ENCODE measurements at regions not wholly inside any gene's neighbourhood (a gene's known extent, or its start where the extent isn't known, plus 50 kb on each side); places are given as distances from the start of the nearest gene placed in this dataset.

GRCh38 chr17:56009795-56010651 is 143.3 kb upstream of the ANKFN1 start:
- no peak for DNase-seq

GRCh38 chr17:56011406-56012131 is 141.7 kb upstream of the ANKFN1 start:
- no peak for DNase-seq

GRCh38 chr17:56018211-56018610 is 135.1 kb upstream of the ANKFN1 start:
- DNase-seq = no peak

DNA sequence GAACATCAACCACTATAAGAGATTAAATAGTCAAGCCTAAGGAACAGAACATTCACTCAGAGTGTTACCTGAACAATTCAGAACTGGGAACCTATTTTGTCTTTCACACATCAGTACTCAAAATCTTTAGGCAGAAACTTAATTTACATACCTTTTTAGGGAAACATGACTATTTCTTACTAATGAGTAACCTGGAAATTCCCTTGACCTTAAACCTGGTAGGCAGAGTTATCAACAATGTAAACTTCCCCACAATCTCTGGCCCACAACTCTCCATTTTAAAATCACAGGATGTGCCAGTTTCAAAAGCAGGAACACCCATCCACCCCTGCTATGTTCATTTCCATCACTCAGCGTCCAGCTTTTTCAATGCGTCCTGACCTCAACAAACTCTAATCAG is 132.9 kb upstream of the ANKFN1 start:
- DNase-seq = no peak

- DNase-seq = no peak
Observed at GRCh38 chr17:56021681-56022190, 131.5 kb upstream of the ANKFN1 start.

GRCh38 chr17:56023851-56024250 is 129.4 kb upstream of the ANKFN1 start:
- DNase-seq = no peak

DNA sequence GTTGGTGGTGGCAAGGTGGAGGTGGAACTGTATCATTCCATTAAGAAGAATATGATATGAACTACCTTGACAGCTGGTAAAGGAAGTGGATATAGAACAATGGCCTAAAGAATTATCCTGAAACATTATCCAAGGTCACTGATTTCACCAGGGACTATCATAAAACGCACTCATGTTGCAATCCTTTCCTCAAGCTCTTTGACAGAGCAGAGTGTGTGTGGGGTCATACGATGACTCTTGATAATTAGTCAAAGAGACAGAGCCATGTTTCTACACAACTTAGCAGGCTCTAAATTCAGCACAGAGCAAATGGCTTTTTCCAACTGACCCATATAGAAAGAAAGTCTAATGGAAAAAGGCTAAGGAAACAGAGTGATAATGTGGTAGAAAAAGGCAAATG is 126.4 kb upstream of the ANKFN1 start:
- DNase-seq = no peak

- no peak for DNase-seq
Observed at GRCh38 chr17:56028837-56029236, 124.4 kb upstream of the ANKFN1 start.

- no peak for DNase-seq
Observed at GRCh38 chr17:56030009-56030624, 123.2 kb upstream of the ANKFN1 start.

DNA sequence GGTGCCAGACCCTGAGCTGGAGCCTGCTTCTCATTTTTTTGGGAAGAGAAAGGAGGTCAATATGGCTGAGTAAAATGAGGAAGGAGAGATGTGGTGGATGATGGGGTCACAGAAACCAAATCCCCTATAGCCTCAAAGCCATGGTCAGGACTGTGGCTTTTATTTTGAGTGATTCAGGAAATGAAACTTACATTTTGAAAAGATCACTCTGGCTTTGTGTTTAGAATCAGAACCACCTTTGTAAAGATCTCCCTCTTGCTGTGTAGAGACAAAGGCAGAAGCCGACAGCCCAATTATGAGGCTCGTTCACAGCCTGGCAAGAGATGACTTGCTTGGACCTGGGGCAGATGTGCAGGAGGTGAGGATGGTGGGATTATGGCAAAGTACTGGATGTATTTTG is 121.6 kb upstream of the ANKFN1 start:
- no peak for DNase-seq

DNA sequence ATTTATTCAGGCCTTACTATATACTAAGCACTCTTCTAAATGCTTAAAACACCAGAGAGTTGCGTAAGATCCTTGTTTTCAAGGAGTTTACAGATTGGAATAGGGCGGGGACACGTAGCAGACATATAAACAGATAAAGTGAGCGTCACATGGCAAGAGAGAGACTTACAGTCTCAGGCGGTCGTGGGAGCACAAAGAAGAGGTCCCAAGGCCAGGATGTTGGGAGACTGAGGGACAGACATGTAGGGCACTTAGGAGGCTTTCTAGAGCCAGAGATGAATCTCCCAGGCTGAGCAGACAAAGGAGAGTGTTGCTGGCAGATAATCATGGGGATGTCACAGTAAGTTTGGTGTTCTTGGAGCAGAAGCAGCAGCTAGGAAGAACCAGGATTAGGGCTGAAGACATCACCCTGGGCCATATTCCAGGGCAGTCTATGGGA is 119.1 kb upstream of the ANKFN1 start:
- no peak for DNase-seq

DNA sequence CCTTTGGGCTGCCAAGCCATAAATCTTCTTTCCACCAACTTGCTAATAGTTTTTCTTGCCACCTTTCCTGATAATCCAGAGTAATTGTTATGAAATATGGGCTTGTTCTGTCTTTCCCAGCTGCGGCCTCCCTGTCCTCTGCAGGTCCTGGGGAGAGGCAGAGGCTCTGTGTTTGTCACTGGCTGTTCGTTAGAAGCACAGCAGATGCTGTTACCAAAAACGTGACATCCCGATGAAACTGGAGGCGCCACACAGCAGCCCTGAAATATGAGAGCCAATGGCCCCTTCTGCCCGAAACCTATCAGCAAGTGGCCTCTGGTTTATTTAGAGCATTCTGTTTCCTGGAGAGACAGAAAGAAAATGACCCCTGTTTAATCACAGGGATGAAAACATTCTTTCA is 115.1 kb upstream of the ANKFN1 start:
- no peak for DNase-seq

DNA sequence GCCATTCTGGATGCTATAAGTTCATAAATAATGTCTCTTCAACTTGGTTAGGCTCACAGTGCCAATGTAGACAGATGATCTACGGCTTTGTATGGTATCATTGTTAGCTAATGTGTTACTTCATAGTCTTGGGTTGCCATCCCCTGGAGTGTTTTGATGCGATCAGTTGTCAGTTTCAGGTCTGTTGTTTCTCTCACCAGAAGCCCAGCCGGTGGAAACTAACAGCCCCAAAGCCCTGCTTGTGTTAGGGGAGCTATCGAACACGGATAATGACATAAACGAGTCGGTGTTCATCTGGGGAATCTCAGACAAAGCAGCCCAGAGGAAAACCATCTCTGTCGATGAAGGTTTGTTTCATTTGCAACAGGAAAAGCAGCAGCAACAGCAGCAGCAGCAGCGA is 107.4 kb upstream of the ANKFN1 start:
- DNase-seq = no peak

DNA sequence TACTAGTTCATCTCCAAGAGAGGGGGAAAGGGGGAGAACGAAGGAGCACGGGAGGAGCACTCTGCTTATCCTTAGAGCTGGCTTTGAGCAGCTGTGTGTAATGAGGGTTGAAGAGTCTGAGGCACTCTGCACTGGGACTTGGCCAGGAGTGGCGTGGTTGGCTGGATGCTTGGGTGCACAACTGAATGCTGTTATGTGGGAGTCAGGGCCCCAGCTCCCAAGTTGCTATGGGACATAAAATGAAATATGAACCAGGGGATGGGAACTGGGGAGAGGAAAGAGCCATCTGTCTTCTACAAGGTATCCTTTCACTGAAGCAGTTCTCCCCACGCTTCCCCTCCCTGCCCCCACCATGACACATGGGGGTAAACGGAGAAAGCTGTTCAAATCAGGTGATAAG is 105.9 kb upstream of the ANKFN1 start:
- no peak for DNase-seq

- DNase-seq = no peak
Observed at GRCh38 chr17:56057869-56058268, 95.4 kb upstream of the ANKFN1 start.

GRCh38 chr17:56064506-56064905 is 88.8 kb upstream of the ANKFN1 start:
- DNase-seq = no peak

GRCh38 chr17:56074361-56074890 is 78.8 kb upstream of the ANKFN1 start:
- DNase-seq = no peak

GRCh38 chr17:56076980-56077379 is 76.3 kb upstream of the ANKFN1 start:
- DNase-seq = no peak

GRCh38 chr17:56083475-56083874 is 69.8 kb upstream of the ANKFN1 start:
- DNase-seq = no peak

DNA sequence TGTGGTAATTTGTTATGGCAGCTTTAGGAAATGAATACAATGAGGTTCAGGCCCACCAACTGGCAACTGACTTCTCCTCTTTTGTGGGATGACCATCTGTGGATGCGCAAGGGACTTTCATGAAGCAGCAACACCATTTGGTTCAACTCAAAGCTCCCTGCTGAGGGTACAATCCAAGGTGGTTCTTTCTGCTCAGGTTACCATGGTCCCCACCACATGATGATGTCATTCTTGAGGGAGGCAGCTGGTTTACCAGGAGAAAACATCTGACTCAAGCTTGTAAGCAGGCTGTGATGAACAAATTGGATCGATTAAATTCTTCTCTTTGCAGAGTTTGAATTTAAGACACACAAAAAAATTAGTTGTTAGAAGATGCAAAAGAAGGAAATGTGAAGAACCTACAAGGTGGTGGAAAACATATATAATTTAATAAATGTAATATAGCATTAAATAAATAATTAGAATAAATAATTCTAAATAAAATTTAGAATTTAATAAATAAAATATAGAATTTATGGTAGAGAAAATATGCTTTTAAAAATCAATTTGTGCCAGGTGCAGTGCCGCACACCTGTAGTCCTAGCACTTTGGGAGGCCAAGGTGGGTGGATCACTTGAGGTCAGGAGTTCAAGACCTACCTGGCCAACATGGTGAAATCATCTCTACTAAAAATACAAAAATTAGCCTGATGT is 67.6 kb upstream of the ANKFN1 start:
- no peak for DNase-seq

- DNase-seq = no peak
Observed at GRCh38 chr17:56087199-56087598, 66.1 kb upstream of the ANKFN1 start.

DNA sequence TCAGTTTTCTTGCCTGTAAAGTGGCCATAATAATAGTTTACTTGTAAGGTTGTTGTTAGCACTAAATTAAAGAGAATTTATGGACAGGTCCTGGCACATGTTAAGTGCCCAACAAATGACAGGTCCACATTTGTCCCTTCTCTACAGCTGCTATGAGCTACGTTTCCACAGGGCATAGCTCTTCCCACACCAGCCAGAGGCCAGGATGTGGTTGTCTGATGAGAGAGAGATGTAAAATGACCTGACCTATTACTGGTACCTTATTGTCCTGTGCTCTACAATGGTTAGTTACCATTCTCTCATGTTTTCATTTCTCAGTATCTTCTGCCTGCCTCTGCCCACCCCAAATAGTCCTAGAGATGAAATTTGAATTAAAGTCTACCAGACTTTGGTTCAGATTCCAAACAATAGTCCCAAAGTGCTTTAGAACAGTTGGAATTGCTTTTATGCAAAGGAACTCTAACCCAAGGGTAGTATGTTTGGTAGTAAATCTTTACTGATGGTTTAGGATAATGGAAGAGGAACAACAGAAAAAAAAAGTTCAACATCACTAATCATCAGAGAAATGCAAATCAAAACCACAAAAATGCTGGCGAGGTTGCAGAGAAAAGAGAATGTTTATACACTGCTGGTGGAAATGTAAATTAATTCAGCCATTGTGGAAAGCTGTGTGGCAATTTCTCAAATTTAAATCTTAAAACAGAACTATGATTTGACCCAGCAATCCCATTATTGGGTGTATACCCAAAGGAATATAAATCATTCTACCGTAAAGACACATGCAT is 57.1 kb upstream of the ANKFN1 start:
- DNase-seq = no peak

Measured in COR-L47 (cell line).